Suprapubic skin (tissue), 4 donors: ENCODE measurements at regions not wholly inside any gene's neighbourhood (a gene's known extent, or its start where the extent isn't known, plus 50 kb on each side); places are given as distances from the start of the nearest gene placed in this dataset.

Source experiments
- DNase-seq, 2 donors: peaks; one replicate each; pipeline ENCODE4 v3.0.0-alpha.2; 2019; ENCODE audit warnings: low spot score in 2 of 2
- H3K27ac ChIP-seq: fragments of 200-600 bp; sonication (generic); one replicate; pipeline ENCODE4 v1.5.1; 2019
- H3K27me3 ChIP-seq: fragments of 200-600 bp; sonication (generic); one replicate; pipeline ENCODE4 v1.5.1; 2019
- H3K36me3 ChIP-seq: fragments of 200-600 bp; sonication (generic); one replicate; pipeline ENCODE4 v1.5.1; 2019
- H3K4me1 ChIP-seq: fragments of 200-600 bp; sonication (generic); one replicate; pipeline ENCODE4 v1.5.1; 2019
- H3K4me3 ChIP-seq: fragments of 200-600 bp; sonication (generic); one replicate; pipeline ENCODE4 v1.5.1; 2019; ENCODE audit warnings: mild to moderate bottlenecking
- H3K9me3 ChIP-seq: fragments of 200-600 bp; sonication (generic); one replicate; pipeline ENCODE4 v1.5.1; 2019
- CTCF ChIP-seq, 2 donors: fragments of 200-600 bp in 1 of 2; fragments of 450-650 bp in 1 of 2; sonication (generic) in 1 of 2; IDR thresholded peaks; one replicate each; pipeline ENCODE4 v1.5.1; 2016 to 2019; ENCODE audit warnings: antibody characterized with exemption in 2 of 2, mild to moderate bottlenecking in 1 of 2, moderate library complexity in 1 of 2
- EP300 ChIP-seq: sonication (generic); formaldehyde crosslinking; IDR thresholded peaks from one replicate; pipeline ENCODE4 v1.6.1; 2017; ENCODE audit warnings: antibody characterized with exemption
- POLR2A ChIP-seq, 2 donors: fragments of 450-650 bp; IDR thresholded peaks; one replicate each; pipeline ENCODE4 v1.6.1; 2017; ENCODE audit warnings: antibody characterized with exemption in 2 of 2, mild to moderate bottlenecking in 2 of 2, moderate library complexity in 2 of 2
- POLR2AphosphoS5 ChIP-seq, 3 donors: sonication (generic); formaldehyde crosslinking; IDR thresholded peaks; one replicate each; pipeline ENCODE4 v1.6.1; 2017; ENCODE audit warnings: antibody characterized with exemption in 3 of 3
- WGBS: methylation state at CpG from one replicate; pipeline ENCODE4 v1.1.5; 2018; 5-methylcytosine and 5-hydroxymethylcytosine counted together

- Histone ChIP-seq H3K27me3 (no peaks in the 10 kb centered on the region), H3K4me1 (no peaks in the 10 kb centered on the region), H3K4me3 (no peak overlapping the region), H3K27ac (no peak overlapping the region), H3K9me3 (no peaks in the 10 kb centered on the region), H3K36me3 (no peaks in the 10 kb centered on the region)
- no peak for DNase-seq
- TF ChIP-seq POLR2A (IDR thresholded peaks at IDR 0.05), result no peak
- TF ChIP-seq POLR2AphosphoS5 (IDR thresholded peaks at IDR 0.05), result no peak
- no peak for TF ChIP-seq EP300
- no peak for TF ChIP-seq CTCF (IDR thresholded peaks at IDR 0.05)
- WGBS, result 70% methylated on average over 3 of the region's 3 CpGs
These were observed 95.7 kb upstream of the MYLIP start for GRCh38 chr6:16033214-16033613.

GRCh38 chr6:16031278-16031981 lies 97.5 kb upstream of the MYLIP start:
- Histone ChIP-seq H3K4me1 (no peaks in the 10 kb centered on the region), H3K36me3 (no peaks in the 10 kb centered on the region), H3K4me3 (no peak overlapping the region), H3K27me3 (no peaks in the 10 kb centered on the region), H3K27ac (no peak overlapping the region), H3K9me3 (no peaks in the 10 kb centered on the region)
- WGBS, result 76% methylated on average over 6 of the region's 6 CpGs
- no peak for DNase-seq
- TF ChIP-seq CTCF (IDR thresholded peaks at IDR 0.05), result no peak
- no peak for TF ChIP-seq EP300
- TF ChIP-seq POLR2A (IDR thresholded peaks at IDR 0.05), result no peak
- no peak for TF ChIP-seq POLR2AphosphoS5 (IDR thresholded peaks at IDR 0.05)

- TF ChIP-seq POLR2A (IDR thresholded peaks at IDR 0.05) (no peak), EP300 (no peak), CTCF (IDR thresholded peaks at IDR 0.05) (no peak), POLR2AphosphoS5 (IDR thresholded peaks at IDR 0.05) (no peak)
- H3K9me3 ChIP-seq, result no peaks in the 10 kb centered on the region
- H3K4me3 ChIP-seq, result no peak overlapping the region
- no peaks in the 10 kb centered on the region for H3K36me3 ChIP-seq
- no peak for DNase-seq
- H3K27me3 ChIP-seq, result no peaks in the 10 kb centered on the region
- 87% methylated on average over 3 of the region's 3 CpGs for WGBS
- H3K27ac ChIP-seq, result no peak overlapping the region
- no peaks in the 10 kb centered on the region for H3K4me1 ChIP-seq
These were observed 99.9 kb upstream of the MYLIP start for GRCh38 chr6:16028966-16029365.

GRCh38 chr6:16020259-16020658 lies 108.6 kb upstream of the MYLIP start:
- Histone ChIP-seq H3K27ac (no peak overlapping the region), H3K9me3 (no peaks in the 10 kb centered on the region), H3K4me1 (no peaks in the 10 kb centered on the region), H3K27me3 (no peaks in the 10 kb centered on the region), H3K36me3 (no peaks in the 10 kb centered on the region), H3K4me3 (no peak overlapping the region)
- DNase-seq, result no peak
- TF ChIP-seq CTCF (IDR thresholded peaks at IDR 0.05), result no peak
- no peak for TF ChIP-seq EP300
- no peak for TF ChIP-seq POLR2AphosphoS5 (IDR thresholded peaks at IDR 0.05)
- TF ChIP-seq POLR2A (IDR thresholded peaks at IDR 0.05), result no peak
- WGBS, result 86% methylated on average over 3 of the region's 3 CpGs

- H3K27ac ChIP-seq, result no peak overlapping the region
- H3K36me3 ChIP-seq, result no peaks in the 10 kb centered on the region
- H3K9me3 ChIP-seq, result no peaks in the 10 kb centered on the region
- WGBS, result 87% methylated on average over 3 of the region's 3 CpGs
- H3K4me3 ChIP-seq, result no peak overlapping the region
- TF ChIP-seq CTCF (IDR thresholded peaks at IDR 0.05) (no peak), EP300 (no peak), POLR2A (IDR thresholded peaks at IDR 0.05) (no peak), POLR2AphosphoS5 (IDR thresholded peaks at IDR 0.05) (no peak)
- no peaks in the 10 kb centered on the region for H3K4me1 ChIP-seq
- DNase-seq, result no peak
- H3K27me3 ChIP-seq, result no peaks in the 10 kb centered on the region
These were observed 109.4 kb upstream of the MYLIP start for GRCh38 chr6:16019462-16019861.
